ENCODE measurements at regions not wholly inside any gene's neighbourhood (a gene's known extent, or its start where the extent isn't known, plus 50 kb on each side); places are given as distances from the start of the nearest gene placed in this dataset.

- no peak for DNase-seq (ENCODE audit: low spot score in 2 of 2)
- 21 to 49% methylated on average over 1 of the region's 1 CpG for WGBS, 2 donors
- H3K4me3 ChIP-seq (ENCODE audit: low read depth, poor library complexity, severe bottlenecking): no peak overlapping the region
- TF ChIP-seq CTCF (IDR thresholded peaks at IDR 0.05): no peak
- no peak for TF ChIP-seq POLR2A (IDR thresholded peaks at IDR 0.05)
- intact Hi-C loops (cut with DNase I; ENCODE audit: low total_unique reads): no loop called here
Observed at GRCh38 chr5:63894690-63895089, 67.6 kb downstream of the HTR1A start.

- no peak overlapping the region for H3K4me3 ChIP-seq (ENCODE audit: low read depth, poor library complexity, severe bottlenecking)
- intact Hi-C loops (cut with DNase I; ENCODE audit: low total_unique reads): no loop called here
- 16 to 21% methylated on average over 1 of the region's 1 CpG for WGBS, 2 donors
- TF ChIP-seq POLR2A (IDR thresholded peaks at IDR 0.05) (no peak), CTCF (IDR thresholded peaks at IDR 0.05) (no peak)
- no peak for DNase-seq (ENCODE audit: low spot score in 2 of 2)
Observed at GRCh38 chr5:63878788-63879187, 83.5 kb downstream of the HTR1A start.

GRCh38 chr5:63877961-63878360 lies 84.3 kb downstream of the HTR1A start:
- 81 to 83% methylated on average over 2 of the region's 2 CpGs for WGBS, 2 donors
- intact Hi-C loops (cut with DNase I; ENCODE audit: low total_unique reads): no loop called here
- no peak for DNase-seq (ENCODE audit: low spot score in 2 of 2)
- TF ChIP-seq CTCF (IDR thresholded peaks at IDR 0.05) (no peak), POLR2A (IDR thresholded peaks at IDR 0.05) (no peak)
- H3K4me3 ChIP-seq (ENCODE audit: low read depth, poor library complexity, severe bottlenecking): no peak overlapping the region

GRCh38 chr5:63860379-63860778 lies 101.9 kb downstream of the HTR1A start:
- DNase-seq (ENCODE audit: low spot score in 2 of 2): no peak
- WGBS, 2 donors: 91 to 95% methylated on average over 1 of the region's 1 CpG
- intact Hi-C loops (cut with DNase I; ENCODE audit: low total_unique reads): no loop called here
- H3K4me3 ChIP-seq (ENCODE audit: low read depth, poor library complexity, severe bottlenecking): no peak overlapping the region
- no peak for TF ChIP-seq POLR2A (IDR thresholded peaks at IDR 0.05)
- TF ChIP-seq CTCF (IDR thresholded peaks at IDR 0.05): no peak

GRCh38 chr5:63854076-63854475 lies 108.2 kb downstream of the HTR1A start:
- TF ChIP-seq CTCF (IDR thresholded peaks at IDR 0.05) (no peak), POLR2A (IDR thresholded peaks at IDR 0.05) (no peak)
- no peak overlapping the region for H3K4me3 ChIP-seq (ENCODE audit: low read depth, poor library complexity, severe bottlenecking)
- intact Hi-C loops (cut with DNase I; ENCODE audit: low total_unique reads): no loop called here
- DNase-seq (ENCODE audit: low spot score in 2 of 2): no peak
- WGBS, 2 donors: 49 to 50% methylated on average over 2 of the region's 2 CpGs

- WGBS, 2 donors: 83 to 87% methylated on average over 4 of the region's 4 CpGs
- intact Hi-C loops (cut with DNase I; ENCODE audit: low total_unique reads): loop anchor here (10.0 kb wide), 1 partner anchor 1622 kb away; no protein-coding TSS in a partner anchor
- no peak for DNase-seq (ENCODE audit: low spot score in 2 of 2)
- TF ChIP-seq POLR2A (IDR thresholded peaks at IDR 0.05) (no peak), CTCF (IDR thresholded peaks at IDR 0.05) (no peak)
- no peak overlapping the region for H3K4me3 ChIP-seq (ENCODE audit: low read depth, poor library complexity, severe bottlenecking)
Observed at GRCh38 chr5:63843190-63843589, 119.1 kb downstream of the HTR1A start.

All from lower leg skin (tissue), 4 donors.